NCI-H82 treated with DMSO at 0.1 percent for 48 hours (cell line): ENCODE measurements at regions not wholly inside any gene's neighbourhood (a gene's known extent, or its start where the extent isn't known, plus 50 kb on each side); places are given as distances from the start of the nearest gene placed in this dataset.

Source experiments
- DNase-seq: peaks from one replicate; lab custom pipeline; 2025; ENCODE audit not compliant: unreplicated experiment; lab: John Stamatoyannopoulos, UW

DNA sequence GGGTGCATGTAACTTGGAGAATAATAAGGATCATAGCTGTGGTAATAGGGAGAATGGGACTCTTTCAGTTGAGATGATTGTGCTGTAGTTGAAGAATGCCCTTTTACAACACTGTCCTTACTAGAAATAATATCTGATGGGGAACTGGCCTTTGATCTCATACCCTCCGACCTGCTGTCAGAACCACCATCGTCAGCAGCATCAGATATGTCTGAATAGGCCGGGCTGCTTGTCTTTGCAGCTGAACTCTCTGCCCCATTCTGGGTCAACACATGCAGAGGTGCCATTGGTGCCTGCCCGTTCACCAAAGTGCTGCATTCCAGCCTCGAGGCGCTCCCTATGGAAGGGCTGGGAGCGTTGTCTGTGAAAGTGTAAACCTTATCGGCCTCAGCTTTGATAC lies 99.1 kb downstream of the ZNF608 start:
- DNase-seq = no peak

DNA sequence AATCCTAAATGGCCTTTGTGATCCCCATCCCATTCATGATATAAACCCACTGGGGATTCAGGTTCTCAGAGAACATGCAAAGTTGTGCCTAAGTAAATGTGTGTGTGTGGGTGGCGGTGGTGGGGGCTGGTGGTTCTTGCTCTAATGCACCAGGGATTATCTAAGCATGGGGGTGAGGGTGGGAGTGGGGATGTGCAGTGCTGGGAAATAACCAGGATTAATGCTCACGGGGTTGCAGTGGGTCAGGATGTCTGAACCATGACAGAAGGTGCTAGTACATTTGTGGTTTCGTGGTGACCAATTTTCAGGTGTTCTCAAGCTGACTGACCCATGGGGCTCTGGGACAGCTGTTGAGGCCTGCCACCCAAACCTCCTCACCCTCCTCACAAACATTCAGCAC lies 101.0 kb downstream of the ZNF608 start:
- DNase-seq = no peak

DNA sequence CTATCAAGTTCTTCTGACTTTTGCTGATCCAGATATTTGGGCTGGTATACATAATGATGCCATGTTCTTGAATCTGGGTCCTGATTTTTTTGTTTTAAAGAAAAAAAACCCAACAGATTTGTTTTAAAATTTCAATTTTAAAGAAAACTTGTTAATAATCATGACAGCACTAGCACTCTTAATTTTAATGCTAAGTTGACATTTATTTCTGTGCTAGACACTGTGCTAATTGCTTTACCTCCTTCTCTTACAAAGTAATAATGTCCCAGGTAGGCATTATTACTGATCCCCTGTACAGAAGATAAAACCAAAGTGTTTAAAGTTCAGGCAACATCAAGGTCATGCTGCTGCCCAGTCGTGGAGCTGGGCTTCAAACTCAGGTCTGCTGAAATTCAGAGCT lies 101.9 kb downstream of the ZNF608 start:
- no peak for DNase-seq

DNA sequence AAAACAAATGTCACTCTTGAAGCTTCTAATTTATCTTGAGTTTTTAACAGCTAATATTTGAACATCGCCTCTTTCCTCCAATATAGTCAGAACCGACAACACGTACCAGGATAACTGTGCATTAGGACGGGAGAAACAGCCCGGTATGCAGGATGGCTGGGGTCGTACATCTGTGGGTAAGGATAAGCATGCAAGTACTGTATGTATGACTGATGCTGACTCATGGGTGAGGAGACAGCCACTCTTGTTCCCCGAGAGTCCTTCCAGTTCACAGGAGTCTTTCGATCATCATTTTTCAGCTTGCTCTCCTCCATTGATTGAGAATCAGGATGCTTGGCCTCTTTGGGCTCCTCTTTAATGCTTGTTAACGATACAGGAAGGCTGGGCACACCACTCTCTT lies 102.3 kb downstream of the ZNF608 start:
- DNase-seq = no peak

DNA sequence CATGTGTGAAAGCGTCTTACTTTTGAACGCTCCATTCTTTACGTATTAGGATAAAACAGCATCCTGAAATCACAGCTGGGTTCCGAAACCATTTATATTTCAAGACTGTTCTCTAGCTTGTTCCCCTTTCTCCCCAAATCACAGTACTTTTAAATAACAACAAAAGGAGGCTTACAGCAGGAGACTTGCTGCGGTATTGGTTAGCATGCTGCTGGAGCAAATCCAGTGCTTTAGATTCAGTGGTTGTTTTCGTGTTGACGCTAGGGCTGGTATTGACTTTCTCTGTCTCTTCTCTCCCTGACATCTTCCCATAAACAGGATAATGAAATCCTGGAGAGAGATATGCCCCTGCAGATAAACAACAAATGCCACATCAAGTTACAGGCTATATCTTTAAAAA lies 103.1 kb downstream of the ZNF608 start:
- DNase-seq = no peak

DNA sequence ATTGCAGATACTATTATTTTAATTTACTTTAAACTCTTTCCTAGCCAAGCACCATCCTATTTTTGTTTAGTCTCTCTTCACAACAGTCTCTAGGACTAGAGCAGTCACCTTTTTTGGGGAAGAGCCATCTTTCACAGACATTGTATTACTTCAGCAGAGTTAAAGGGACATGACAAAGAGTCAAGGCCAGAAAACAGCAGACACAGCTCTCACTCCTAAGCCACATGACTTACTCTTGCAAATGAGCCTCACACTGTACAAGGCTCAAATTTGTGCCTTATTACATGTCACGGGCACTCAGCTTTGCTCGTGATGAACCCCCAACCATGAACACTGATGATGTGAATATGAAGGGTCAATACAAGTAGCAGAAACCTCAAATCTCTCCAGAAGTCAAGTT lies 104.3 kb downstream of the ZNF608 start:
- no peak for DNase-seq

DNA sequence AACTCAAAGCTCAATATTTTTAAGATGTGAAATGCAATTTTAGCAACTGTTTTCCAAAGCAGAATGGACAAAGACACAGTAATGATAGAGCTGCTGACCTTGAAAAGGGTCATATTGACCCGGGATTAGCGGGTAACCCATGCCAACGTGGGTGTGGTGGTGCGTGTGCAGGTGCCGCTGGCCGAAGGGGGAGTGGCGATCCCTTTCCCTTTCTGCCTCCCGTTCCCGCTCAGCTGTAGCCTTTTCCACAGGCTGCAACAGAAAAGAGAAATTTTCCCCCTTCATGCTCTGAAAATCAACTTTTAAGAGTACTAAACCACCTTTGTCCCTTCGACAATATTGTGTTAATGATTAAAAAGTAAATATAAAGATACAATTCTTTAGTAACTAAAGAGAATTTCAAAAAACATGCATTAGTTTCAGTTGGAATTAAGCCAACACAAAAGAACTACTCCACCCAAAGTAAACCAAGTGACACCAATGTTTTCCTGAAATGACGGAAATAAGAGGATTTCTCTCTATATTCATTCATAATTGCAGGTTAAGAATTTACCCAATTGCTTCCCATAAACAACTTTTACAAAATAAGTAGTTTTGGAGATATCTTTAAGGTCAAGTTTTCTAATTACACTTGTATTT lies 105.2 kb downstream of the ZNF608 start:
- no peak for DNase-seq

DNA sequence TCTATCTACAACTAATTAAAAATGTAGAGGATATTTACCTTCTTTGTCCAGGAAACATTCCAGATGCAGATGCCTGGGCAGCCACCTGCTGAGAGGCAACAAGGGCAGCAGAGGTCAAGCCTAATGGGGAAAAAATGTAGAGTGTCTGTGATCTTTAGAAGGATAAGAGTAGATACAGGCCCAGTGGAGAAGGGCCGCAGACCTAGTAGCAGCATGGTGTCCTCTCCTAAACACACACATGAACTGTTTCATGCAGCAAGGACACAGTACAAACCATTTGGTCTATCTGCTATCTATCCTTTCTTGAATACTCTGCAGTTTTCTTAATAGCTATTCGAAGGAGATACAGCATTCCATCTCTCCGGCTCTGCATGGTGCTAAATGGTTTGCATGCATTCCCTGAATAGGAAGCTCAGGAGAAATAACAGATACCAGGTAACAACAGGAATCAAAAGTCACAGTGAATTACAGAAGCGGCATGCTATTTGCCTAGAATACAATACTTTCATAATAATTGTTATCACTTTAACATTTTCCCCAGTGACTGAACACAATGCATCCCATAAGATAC lies 107.3 kb downstream of the ZNF608 start:
- DNase-seq = no peak

DNA sequence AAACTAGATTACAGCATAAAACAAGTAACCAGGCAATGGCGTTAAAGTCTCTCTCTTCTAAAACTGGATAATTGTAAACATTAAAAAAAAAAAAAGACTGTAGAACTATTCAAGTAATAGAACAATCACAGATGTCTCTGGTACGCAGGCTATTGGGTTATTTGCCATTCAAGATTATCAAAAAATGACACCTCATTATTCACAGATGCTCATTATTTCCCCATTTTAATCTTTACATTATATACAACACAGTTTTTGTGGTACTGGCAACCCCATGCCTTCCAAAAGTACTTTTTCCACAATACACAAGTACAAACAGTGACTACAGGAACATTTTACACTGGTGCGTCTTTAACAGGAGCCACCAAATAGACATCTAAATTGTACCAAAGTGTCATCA lies 109.4 kb downstream of the ZNF608 start:
- no peak for DNase-seq

DNA sequence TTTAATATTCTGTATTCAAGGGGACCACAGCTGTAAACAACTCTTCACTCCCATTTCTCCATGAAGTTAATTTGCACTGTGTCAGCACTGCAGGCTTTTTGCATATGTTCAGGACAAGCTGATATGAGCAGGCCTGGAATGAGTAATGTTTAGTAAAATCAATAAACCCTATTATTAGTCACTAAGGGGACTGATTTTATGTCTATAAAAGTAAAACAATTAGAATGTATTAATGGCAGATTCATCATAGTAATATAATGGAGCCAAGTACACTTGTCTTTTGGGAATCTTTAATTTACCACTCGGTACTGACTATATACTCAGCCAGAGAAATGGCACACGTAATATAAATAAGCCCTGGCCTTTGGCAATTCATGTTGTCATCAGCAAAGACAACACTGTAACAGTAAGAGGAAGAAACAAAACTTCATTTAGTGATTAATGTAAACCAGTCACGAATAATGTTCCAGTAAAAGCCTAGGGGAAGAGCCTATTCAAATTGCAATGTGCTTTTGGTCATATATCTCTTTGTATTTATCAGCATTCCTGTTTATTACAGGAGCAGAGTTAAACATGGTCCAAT lies 111.6 kb downstream of the ZNF608 start:
- no peak for DNase-seq

DNA sequence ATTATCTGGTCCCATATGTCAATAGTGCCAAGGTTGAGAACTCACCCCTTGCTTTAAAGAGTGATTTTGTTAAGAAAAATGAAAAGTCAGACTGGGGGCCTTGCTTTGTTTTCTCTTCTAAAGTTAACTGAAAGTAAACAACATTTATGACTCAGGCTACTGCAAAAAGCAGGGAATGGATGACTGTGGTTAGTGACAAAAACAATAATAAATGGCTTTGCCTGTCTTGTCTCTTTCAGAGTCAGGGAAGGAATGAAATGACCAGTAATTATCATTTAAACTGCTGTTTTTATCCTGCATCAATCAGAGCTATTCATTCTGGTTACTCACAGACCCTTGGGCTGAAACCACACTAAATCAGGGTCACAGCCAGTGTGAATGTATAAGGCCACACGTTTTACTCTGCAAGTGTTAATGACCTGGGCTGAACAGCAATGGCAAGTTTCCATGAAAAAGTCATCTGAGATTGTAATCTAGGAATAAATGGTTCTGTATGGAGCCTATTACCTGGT lies 112.2 kb downstream of the ZNF608 start:
- DNase-seq = no peak

DNA sequence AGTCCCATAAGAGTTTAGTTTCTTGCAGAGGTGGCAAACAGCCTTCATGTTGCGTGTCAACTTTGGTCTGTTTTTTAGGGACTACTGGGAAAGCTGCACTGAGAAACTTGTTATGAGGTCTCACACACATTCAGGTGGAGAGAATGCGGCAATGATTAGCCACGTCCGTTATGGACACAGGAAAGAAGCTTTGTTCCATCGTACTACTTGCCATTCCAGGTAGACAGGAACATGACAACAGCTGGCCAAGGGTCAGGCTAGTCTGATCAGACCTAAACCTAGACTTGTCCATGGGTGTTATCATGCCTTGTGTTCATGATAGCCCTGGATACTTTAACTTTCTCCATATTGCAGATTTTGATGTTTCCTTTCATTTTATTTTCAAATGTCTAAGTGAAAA lies 113.2 kb downstream of the ZNF608 start:
- no peak for DNase-seq

DNA sequence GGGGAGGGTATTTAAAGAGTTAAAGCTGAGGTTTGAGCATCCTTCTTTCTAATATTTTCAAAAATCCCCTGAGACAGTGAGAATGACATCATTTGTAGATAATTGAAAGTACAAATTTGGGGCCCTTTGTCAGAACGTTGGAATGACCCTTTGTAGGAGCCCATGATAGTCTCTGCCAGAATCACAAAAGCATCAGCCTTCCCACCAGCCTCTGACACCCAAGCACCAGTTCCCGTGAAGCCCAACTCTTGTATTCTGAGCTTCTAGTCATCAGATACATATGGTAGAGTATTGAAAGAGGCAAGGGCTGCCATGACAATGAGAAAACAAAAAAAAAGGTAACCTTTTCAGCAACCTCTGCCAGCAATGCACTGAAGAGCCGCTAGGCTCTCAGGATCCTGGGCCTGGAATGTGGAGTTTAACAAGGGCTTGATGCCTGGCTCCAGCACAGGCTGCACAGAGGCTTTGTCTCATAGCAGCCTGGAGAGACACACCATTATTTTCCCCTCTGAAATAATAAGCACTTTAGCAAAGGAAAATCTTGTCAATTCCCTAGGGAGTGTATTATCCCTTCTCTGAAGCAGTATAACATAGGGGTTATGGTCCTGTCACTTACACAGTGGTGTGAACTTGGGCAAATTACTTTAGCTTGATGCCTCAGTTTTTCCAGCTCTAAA lies 114.4 kb downstream of the ZNF608 start:
- DNase-seq = no peak

DNA sequence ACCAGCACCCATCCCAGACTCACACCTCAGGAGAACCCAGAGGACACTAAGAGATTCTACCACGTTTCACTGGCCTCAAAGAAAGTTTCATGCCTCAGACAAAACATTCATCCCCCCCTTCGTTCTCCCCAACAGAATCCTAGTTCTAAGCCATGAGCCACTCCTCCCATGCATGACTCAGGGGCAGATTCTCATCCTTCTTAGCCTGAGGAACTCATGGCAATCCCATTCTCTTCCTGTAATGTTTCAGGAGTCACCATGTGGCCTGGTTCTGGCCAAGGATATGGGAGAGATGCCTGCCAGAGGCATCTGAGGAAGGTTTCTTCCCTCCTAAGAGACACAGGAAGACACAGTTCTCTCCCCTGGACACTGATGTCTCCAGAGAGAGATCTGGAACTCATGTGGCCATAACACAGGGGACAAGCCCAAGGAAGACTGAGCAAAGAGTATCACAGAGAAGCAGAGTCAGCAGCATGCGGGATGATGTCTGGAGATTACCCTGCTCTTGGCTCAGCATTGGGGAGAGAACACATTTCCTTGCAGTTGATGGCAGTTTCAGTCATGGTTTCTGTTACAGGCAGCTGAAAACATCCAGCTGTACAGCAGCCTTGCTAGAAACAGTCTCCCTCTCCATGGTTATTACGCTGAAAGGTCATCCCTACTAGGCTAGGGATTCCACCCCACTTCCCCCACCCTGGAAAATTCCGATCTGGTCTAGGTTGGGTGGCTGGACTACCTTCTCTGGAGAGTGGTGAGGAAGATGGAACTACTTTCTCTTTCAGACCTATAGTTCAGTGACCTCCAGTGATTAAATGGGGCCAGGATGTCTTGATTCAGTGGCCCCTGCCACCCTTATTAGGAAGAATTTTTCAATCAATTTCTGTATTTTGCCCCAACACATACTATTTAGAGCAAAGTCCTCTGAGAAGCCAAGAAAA lies 115.4 kb downstream of the ZNF608 start:
- DNase-seq = no peak

DNA sequence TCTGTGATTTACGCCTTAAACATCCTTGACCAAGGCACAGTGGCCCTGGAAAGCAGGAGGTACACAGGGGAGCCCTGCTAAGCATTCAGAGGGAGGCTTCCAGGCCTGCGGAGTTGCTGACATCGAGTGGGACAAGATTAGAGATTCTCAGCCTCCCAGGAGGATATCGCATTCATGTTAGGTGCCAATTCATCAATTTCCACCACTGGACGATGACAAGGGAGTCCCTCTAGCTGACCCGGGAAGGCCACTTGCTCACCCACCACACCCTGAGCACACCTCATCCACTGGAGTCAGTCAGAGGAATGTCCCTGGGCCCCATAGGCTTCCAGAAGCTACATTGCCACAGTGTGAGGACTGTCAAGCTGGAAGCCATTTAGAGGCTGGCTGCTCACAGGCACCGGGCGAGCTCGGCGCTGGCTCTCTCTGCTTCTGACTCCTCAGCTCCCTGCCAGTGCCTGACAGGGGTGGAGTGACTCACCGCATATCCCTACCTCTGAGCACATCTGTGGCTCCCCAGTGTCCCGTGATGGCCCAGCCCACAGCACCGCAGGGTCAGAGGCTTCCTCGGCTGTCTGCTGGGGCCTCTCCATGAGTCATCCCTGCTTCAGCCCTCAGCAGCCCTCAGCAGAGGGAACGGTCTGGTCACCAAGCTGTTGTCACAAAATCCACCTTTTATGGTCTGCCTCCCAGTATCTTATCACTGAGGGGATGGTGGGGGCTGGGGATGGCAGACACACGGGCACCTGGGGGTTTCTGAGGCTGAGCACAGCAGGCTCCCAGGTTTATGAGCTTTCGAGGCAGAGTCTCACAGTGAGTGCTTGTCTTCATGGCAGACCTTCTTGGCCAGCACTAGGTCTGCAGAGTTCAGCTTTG lies 117.5 kb downstream of the ZNF608 start:
- DNase-seq = no peak

DNA sequence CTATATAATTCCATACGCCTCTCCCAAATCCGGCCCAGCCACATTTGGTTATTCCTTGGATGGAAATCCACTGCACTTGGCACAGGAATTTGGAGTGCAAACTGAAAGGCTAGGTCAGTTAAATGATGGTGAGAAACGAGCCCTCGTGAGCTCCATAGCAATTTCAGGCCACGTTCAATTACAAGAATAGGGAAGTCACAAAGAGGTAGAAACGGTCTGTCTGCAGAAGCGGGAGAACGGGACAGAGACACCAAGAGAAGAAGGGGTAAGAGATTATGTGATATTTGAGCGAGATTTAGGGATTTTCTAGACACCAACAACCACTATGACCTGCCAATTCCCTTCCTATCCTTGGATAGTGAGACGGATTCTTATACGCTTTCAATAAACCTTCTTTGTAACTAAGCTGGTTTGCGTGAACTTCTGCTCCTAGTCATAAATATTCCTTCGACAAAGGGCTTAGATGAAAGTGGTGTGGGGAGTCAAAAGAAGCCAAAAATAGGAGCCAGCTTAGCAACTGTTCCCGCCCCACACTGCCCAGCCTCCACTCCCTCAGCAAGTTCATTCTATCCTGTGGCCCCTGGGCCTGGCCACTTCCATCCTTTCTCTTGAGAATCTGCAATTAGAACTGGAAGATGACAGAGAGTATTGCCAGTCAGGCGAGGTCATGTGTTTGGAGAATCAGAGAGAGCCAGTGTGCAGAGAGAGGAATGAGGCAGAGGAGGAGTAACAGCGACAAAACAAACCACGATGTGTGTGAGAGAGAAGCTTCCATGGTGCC lies 118.4 kb downstream of the ZNF608 start:
- no peak for DNase-seq

DNA sequence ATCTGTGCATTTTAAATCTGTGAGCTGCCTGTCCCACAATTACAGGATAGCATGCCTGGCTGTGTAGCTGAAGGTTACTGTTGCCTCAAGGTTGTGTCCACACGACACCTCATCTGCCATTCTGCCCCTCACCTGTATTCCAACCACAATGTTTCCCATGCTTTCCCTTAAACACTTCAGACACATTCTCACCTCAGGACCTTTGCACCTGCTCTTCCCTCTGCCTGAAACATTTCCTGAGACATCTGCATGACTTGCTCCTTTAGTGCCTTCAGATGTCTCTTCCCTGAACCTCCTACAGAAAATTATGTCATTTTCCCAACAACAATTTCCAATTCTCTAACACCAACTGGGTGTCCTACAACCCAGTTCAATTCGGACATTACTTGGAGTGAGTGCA lies 120.4 kb downstream of the ZNF608 start:
- DNase-seq = no peak

DNA sequence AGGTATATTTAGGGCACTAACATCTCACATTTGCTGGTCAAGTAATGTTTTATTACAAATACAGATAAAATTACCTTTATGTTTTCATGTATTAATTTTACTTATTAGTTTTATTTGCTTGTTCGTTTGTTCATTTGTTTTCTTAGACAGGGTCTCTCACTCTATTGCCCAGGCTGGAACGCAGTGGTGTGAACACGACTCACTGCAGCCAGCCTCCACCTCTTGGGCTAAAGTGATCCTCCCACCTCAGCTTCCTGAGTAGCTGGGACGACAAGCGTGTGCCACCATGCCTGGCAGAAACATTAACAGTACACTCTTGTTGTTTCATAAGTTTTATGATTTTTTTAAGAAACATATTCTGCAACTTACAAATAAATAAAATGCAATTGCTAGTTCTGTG lies 123.2 kb downstream of the ZNF608 start:
- no peak for DNase-seq

DNA sequence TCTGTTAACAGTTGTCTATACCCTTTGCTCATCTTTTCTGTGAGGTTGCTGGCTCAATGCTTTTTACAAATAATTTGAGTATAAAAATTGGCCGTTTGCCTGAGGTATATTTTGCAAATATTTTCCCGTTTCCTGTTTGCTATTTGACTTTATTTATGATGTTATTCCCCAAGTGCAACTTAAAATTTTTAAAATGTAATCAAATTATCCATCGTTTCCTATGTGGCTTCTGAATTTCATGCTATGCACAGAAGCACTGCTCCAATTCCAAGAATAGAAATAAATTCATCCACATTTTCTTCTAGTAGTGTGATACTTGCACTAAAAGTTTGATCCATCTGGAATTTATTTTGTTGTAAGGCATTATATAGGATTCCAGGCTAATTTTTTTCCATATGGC lies 123.6 kb downstream of the ZNF608 start:
- no peak for DNase-seq
